Muscle layer of duodenum (tissue), 2 donors: ENCODE measurements at regions not wholly inside any gene's neighbourhood (a gene's known extent, or its start where the extent isn't known, plus 50 kb on each side); places are given as distances from the start of the nearest gene placed in this dataset.

Experiments
- H3K27ac ChIP-seq: one replicate; pipeline ENCODE4 v1.7.0; 2013; ENCODE audit warnings: mild to moderate bottlenecking, low read length
- H3K27me3 ChIP-seq: one replicate; pipeline ENCODE4 v1.7.0; 2013; ENCODE audit warnings: low read depth, mild to moderate bottlenecking, control low read depth, low read length
- H3K36me3 ChIP-seq, 2 donors: one replicate each; pipeline ENCODE4 v1.7.0; 2013; ENCODE audit warnings: low read length in 2 of 2, control low read depth in 1 of 2, mild to moderate bottlenecking in 1 of 2; ENCODE audit not compliant: insufficient read depth in 2 of 2, control insufficient read depth in 1 of 2
- H3K4me1 ChIP-seq, 2 donors: one replicate each; pipeline ENCODE4 v1.7.0; 2013; ENCODE audit warnings: low read length in 2 of 2, mild to moderate bottlenecking in 2 of 2, control low read depth in 1 of 2, moderate library complexity in 1 of 2; ENCODE audit not compliant: insufficient read depth in 2 of 2, control insufficient read depth in 1 of 2
- H3K4me3 ChIP-seq, 2 donors: one replicate each; pipeline ENCODE4 v1.7.0; 2013; ENCODE audit warnings: low read length in 2 of 2, low read depth in 1 of 2, mild to moderate bottlenecking in 1 of 2
- H3K9me3 ChIP-seq, 2 donors: one replicate each; pipeline ENCODE4 v1.7.0; 2013; ENCODE audit warnings: low read length in 2 of 2, control low read depth in 1 of 2, mild to moderate bottlenecking in 1 of 2; ENCODE audit not compliant: control insufficient read depth in 1 of 2
- donor health status: healthy.

GRCh38 chr10:91154842-91155241 lies 65.6 kb upstream of the PCGF5 start:
- H3K27me3 ChIP-seq, result no peaks in the 10 kb centered on the region
- H3K4me1 ChIP-seq, result no peaks in the 10 kb centered on the region
- no peaks in the 10 kb centered on the region for H3K36me3 ChIP-seq
- H3K4me3 ChIP-seq, result no peak overlapping the region
- H3K9me3 ChIP-seq, result no peaks in the 10 kb centered on the region
- no peak overlapping the region for H3K27ac ChIP-seq

DNA sequence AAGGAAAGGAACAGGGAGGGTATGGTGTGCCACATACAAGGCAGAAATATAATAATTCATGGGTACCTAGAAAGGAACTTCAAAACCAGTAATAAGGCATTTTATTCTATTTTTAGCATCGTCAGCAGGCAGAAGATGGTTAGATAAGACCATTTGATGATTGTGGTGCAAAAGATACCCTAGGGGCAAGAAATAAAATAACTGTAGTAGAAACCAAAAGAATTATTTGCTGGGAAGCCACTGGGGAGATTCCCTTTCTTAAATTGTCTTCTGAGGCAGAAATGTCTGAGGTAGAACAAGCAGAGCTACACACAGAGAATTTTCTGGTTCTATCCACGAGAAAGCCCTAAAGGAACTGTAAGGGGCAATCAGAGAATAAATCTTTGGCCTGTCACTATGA lies 64.3 kb upstream of the PCGF5 start:
- Histone ChIP-seq H3K4me3 (no peak overlapping the region), H3K27ac (no peak overlapping the region)

GRCh38 chr10:91159254-91159783 lies 61.1 kb upstream of the PCGF5 start:
- Histone ChIP-seq H3K27ac (no peak overlapping the region), H3K9me3 (no peaks in the 10 kb centered on the region), H3K4me3 (no peak overlapping the region), H3K27me3 (no peaks in the 10 kb centered on the region), H3K36me3 (no peaks in the 10 kb centered on the region), H3K4me1 (peaks cover 5 to 7% of the 10 kb centered on the region in 2 donors)

More for the DNA sequence above, 64.3 kb upstream of the PCGF5 start:
- H3K4me1 ChIP-seq, result no peaks in the 10 kb centered on the region
- H3K9me3 ChIP-seq, result no peaks in the 10 kb centered on the region
- no peaks in the 10 kb centered on the region for H3K27me3 ChIP-seq
- H3K36me3 ChIP-seq, result no peaks in the 10 kb centered on the region

- Histone ChIP-seq H3K36me3 (no peaks in the 10 kb centered on the region), H3K4me1 (peaks cover 5 to 7% of the 10 kb centered on the region in 2 donors), H3K27ac (peak overlapping the region; percentile 67), H3K27me3 (no peaks in the 10 kb centered on the region), H3K9me3 (no peaks in the 10 kb centered on the region), H3K4me3 (peak overlapping the region; percentile 61 to 68)
These were observed 58.4 kb upstream of the PCGF5 start for GRCh38 chr10:91162050-91162494.

GRCh38 chr10:91162495-91163268 lies 57.8 kb upstream of the PCGF5 start:
- Histone ChIP-seq H3K4me3 (peak overlapping the region; percentile 68 to 80), H3K27me3 (no peaks in the 10 kb centered on the region)

DNA sequence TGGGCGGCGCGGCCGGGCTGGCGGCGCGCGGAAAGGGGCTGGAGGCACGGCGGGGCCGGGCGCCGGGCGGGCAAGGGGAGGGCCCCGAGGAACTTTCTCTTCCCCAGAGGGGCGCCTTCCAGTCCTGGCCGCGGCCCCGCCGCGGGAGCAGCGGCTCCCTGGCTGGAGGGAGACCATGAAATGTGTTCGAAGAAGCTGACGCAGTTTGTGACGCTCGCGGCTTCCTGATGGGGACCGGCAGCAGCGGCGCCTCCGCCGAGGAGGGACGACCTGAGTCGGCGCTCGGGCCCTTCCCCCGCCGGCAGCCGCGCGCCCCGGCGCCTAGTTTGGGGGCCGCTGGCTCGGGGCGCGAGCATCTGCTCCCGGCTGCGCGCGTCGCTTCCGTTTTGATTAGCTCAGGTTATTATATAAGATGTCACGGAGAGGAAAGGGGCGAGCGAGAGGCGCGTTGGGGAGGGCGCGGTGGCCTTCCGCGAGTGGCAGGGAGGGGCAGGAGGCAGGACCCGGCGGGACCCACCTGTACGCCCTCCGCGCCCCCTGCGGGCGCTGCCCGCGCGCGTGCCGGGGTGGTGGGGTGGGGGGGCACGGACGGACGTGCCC lies 57.1 kb upstream of the PCGF5 start:
- Histone ChIP-seq H3K4me1 (peaks cover 5 to 7% of the 10 kb centered on the region in 2 donors), H3K27ac (peak overlapping the region; percentile 74), H3K9me3 (no peaks in the 10 kb centered on the region), H3K36me3 (no peaks in the 10 kb centered on the region), H3K27me3 (no peaks in the 10 kb centered on the region), H3K4me3 (peak overlapping the region; percentile 59 to 80)

More at GRCh38 chr10:91162495-91163268, 57.8 kb upstream of the PCGF5 start:
- Histone ChIP-seq H3K4me1 (peaks cover 5 to 7% of the 10 kb centered on the region in 2 donors), H3K9me3 (no peaks in the 10 kb centered on the region), H3K27ac (peak overlapping the region; percentile 74), H3K36me3 (no peaks in the 10 kb centered on the region)

- Histone ChIP-seq H3K27ac (peak overlapping the region; percentile 60), H3K36me3 (no peaks in the 10 kb centered on the region), H3K27me3 (no peaks in the 10 kb centered on the region), H3K9me3 (no peaks in the 10 kb centered on the region), H3K4me1 (peaks cover 5 to 7% of the 10 kb centered on the region in 2 donors), H3K4me3 (peak overlapping the region; percentile 59 to 80)
These were observed 56.5 kb upstream of the PCGF5 start for GRCh38 chr10:91163869-91164474.

- H3K4me3 ChIP-seq, result peak overlapping the region; percentile 59 to 80
- H3K27me3 ChIP-seq, result no peaks in the 10 kb centered on the region
- no peaks in the 10 kb centered on the region for H3K9me3 ChIP-seq
- peaks cover 5 to 7% of the 10 kb centered on the region in 2 donors for H3K4me1 ChIP-seq
- H3K27ac ChIP-seq, result peak overlapping the region; percentile 60
- no peaks in the 10 kb centered on the region for H3K36me3 ChIP-seq
These were observed 55.9 kb upstream of the PCGF5 start for GRCh38 chr10:91164520-91165065.

GRCh38 chr10:91167406-91167805 lies 53.1 kb upstream of the PCGF5 start:
- H3K4me3 ChIP-seq, result no peak overlapping the region
- no peaks in the 10 kb centered on the region for H3K27me3 ChIP-seq
- no peaks in the 10 kb centered on the region for H3K36me3 ChIP-seq
- H3K4me1 ChIP-seq, result no peaks in the 10 kb centered on the region
- no peaks in the 10 kb centered on the region for H3K9me3 ChIP-seq
- no peak overlapping the region for H3K27ac ChIP-seq

- Histone ChIP-seq H3K4me1 (no peaks in the 10 kb centered on the region), H3K27ac (no peak overlapping the region), H3K4me3 (no peak overlapping the region), H3K36me3 (no peaks in the 10 kb centered on the region), H3K27me3 (no peaks in the 10 kb centered on the region), H3K9me3 (no peaks in the 10 kb centered on the region)
These were observed 50.0 kb upstream of the PCGF5 start for GRCh38 chr10:91170418-91170817.
